GM12891 (cell line): ENCODE measurements at regions not wholly inside any gene's neighbourhood (a gene's known extent, or its start where the extent isn't known, plus 50 kb on each side); places are given as distances from the start of the nearest gene placed in this dataset.
"Not testable (repeated sequence)": the region's sequence is repeated elsewhere in the genome, so short reads cannot be mapped to it uniquely, and the experiment has no call there.

Experiments
- DNase-seq: peaks from one replicate; pipeline ENCODE4 v3.0.0; 2011; ENCODE audit warnings: low spot score; ENCODE audit not compliant: insufficient read length
- FAIRE-seq: peaks from 2 replicates; lab custom pipeline; 2011; peaks lifted over from hg19 to GRCh38; lab: Jason Lieb, UNC
- PAX5 ChIP-seq: IDR thresholded peaks from 2 replicates; pipeline ENCODE4 v1.6.1; 2011; ENCODE audit warnings: low read length, moderate library complexity, mild to moderate bottlenecking; ENCODE audit not compliant: insufficient read depth, severe bottlenecking
- POLR2A ChIP-seq: IDR thresholded peaks from 2 replicates; pipeline ENCODE4 v1.6.1; 2011; ENCODE audit warnings: low read depth, low read length, control low read depth
- POLR2AphosphoS5 ChIP-seq: IDR thresholded peaks from 2 replicates; pipeline ENCODE4 v1.6.1; 2011; ENCODE audit warnings: low read depth, low read length, control low read depth
- POU2F2 ChIP-seq: IDR thresholded peaks from 2 replicates; pipeline ENCODE4 v1.6.1; 2011; ENCODE audit warnings: low read depth, mild to moderate bottlenecking, control low read depth, low read length, moderate library complexity
- SPI1 ChIP-seq: IDR thresholded peaks from 2 replicates; pipeline ENCODE4 v1.6.1; 2011; ENCODE audit warnings: low read depth, low read length, control low read depth
- TAF1 ChIP-seq: IDR thresholded peaks from 2 replicates; pipeline ENCODE4 v1.6.1; 2011; ENCODE audit warnings: low read depth, low read length, control low read depth

- FAIRE-seq: no peak
- TF ChIP-seq TAF1 (no peak), POLR2AphosphoS5 (no peak), POLR2A (no peak), POU2F2 (no peak), SPI1 (no peak), PAX5 (no peak)
- no peak for DNase-seq
Observed at GRCh38 chr21:39003982-39004633, 179.1 kb downstream of the PSMG1 start.

GRCh38 chr21:39001341-39001740 is 181.9 kb downstream of the PSMG1 start:
- no peak for FAIRE-seq
- no peak for TF ChIP-seq TAF1
- no peak for TF ChIP-seq POLR2A
- no peak for TF ChIP-seq POU2F2
- no peak for TF ChIP-seq PAX5
- no peak for TF ChIP-seq POLR2AphosphoS5
- TF ChIP-seq SPI1: no peak
- DNase-seq: no peak

DNA sequence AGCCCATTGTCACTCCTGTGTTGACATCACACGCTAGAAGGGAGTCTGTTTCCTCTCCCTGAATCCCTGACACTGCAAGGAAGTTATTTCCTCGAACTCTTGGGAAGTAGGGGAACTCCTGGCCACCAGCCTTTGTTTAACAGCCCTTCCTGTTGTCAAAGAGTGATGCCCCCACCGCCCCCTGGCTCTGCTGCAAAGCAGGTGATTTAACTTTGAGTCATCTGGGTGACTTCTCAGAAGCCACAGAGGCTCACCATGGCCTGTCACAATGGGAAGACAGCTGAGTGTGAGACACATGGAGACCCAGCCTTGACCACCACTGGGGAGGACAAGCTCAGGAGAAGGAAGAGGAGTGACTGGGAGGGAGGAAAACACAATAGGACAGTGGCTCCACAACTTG is 182.8 kb downstream of the PSMG1 start:
- DNase-seq: no peak
- TF ChIP-seq POLR2AphosphoS5 (no peak), SPI1 (no peak), PAX5 (no peak), TAF1 (no peak), POLR2A (no peak), POU2F2 (no peak)
- no peak for FAIRE-seq

- TF ChIP-seq SPI1 (no peak), TAF1 (no peak)
- FAIRE-seq (no peak), DNase-seq (no peak)
Observed at GRCh38 chr21:38999161-38999560, 184.1 kb downstream of the PSMG1 start.

- not testable (repeated sequence) for FAIRE-seq, DNase-seq
Observed at GRCh38 chr21:38998281-38998680, 185.0 kb downstream of the PSMG1 start.

DNA sequence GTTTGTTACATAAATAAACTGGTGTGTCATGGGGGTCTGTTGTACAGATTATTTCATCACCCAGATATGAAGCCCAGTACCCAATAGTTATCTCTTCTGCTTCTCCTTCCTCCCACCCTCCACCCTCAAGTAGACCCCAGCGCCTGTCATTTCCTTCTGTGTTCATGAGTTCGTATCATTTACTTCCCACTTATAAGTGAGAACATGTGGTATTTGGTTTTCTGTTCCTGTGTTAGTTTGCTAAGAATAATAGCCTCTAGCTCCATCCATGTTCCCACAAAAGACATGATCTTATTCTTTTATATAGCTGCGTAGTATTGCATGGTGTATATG is 185.4 kb downstream of the PSMG1 start:
- DNase-seq, FAIRE-seq: not testable (repeated sequence)

- TF ChIP-seq POLR2AphosphoS5: no peak
- no peak for TF ChIP-seq SPI1
- TF ChIP-seq POLR2A: no peak
- TF ChIP-seq POU2F2: no peak
- no peak for TF ChIP-seq TAF1
- no peak for TF ChIP-seq PAX5
- no peak for FAIRE-seq
- DNase-seq: no peak
Observed at GRCh38 chr21:38997051-38997842, 186.0 kb downstream of the PSMG1 start.

- FAIRE-seq (no peak), DNase-seq (no peak)
- TF ChIP-seq PAX5 (no peak), POLR2AphosphoS5 (no peak), TAF1 (no peak), POU2F2 (no peak), SPI1 (no peak)
Observed at GRCh38 chr21:38996355-38996754, 186.9 kb downstream of the PSMG1 start.

GRCh38 chr21:38995731-38996130 is 187.5 kb downstream of the PSMG1 start:
- FAIRE-seq (no peak), DNase-seq (no peak)
- TF ChIP-seq POU2F2: no peak
- no peak for TF ChIP-seq SPI1
- TF ChIP-seq POLR2AphosphoS5: no peak
- no peak for TF ChIP-seq POLR2A
- no peak for TF ChIP-seq PAX5

GRCh38 chr21:38995071-38995669 is 188.1 kb downstream of the PSMG1 start:
- TF ChIP-seq POLR2AphosphoS5 (no peak), SPI1 (no peak), POU2F2 (no peak), PAX5 (no peak), TAF1 (no peak), POLR2A (no peak)
- FAIRE-seq: no peak
- no peak for DNase-seq

- no peak for DNase-seq
- FAIRE-seq: no peak
- no peak for TF ChIP-seq TAF1
- no peak for TF ChIP-seq PAX5
Observed at GRCh38 chr21:38994042-38994441, 188.3 kb downstream of the ETS2 start.
